ENCODE measurements at regions not wholly inside any gene's neighbourhood (a gene's known extent, or its start where the extent isn't known, plus 50 kb on each side); places are given as distances from the start of the nearest gene placed in this dataset.

DNA sequence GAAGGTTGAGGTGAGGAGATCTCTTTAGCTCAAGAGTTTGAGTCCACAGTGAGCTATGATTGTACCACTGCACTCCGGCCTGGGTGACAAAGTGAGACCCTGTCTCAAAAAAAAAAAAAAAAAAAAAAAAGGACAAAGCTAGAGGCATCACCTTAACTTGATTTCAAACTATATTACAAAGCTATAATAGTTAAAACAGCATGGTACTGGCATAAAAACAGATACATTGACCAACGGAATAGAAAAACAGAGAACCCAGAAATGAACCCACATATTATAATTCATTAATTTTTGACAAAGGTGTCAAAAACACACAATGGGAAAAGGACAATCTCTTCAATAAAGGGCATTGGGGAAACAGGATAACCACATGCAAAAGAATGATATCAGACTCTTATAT is 50.8 kb upstream of the MBOAT1 start:
- Histone ChIP-seq H3K4me3 (no peak overlapping the region), H3K27ac (no peak overlapping the region), H3K4me1 (no peaks in the 10 kb centered on the region), H3K9ac (ENCODE audit: low read depth in 2 of 2, low read length in 2 of 2) (no peak overlapping the region), H3K36me3 (no peaks in the 10 kb centered on the region), H3K27me3 (no peaks in the 10 kb centered on the region), H3K9me3 (no peaks in the 10 kb centered on the region)
- TF ChIP-seq, protein P1, sequence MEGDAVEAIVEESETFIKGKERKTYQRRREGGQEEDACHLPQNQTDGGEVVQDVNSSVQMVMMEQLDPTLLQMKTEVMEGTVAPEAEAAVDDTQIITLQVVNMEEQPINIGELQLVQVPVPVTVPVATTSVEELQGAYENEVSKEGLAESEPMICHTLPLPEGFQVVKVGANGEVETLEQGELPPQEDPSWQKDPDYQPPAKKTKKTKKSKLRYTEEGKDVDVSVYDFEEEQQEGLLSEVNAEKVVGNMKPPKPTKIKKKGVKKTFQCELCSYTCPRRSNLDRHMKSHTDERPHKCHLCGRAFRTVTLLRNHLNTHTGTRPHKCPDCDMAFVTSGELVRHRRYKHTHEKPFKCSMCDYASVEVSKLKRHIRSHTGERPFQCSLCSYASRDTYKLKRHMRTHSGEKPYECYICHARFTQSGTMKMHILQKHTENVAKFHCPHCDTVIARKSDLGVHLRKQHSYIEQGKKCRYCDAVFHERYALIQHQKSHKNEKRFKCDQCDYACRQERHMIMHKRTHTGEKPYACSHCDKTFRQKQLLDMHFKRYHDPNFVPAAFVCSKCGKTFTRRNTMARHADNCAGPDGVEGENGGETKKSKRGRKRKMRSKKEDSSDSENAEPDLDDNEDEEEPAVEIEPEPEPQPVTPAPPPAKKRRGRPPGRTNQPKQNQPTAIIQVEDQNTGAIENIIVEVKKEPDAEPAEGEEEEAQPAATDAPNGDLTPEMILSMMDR (IDR thresholded peaks at IDR 0.05) = no peak
- DNase-seq = no peak
- intact Hi-C loops (cut with DNase I) = no loop called here

DNA sequence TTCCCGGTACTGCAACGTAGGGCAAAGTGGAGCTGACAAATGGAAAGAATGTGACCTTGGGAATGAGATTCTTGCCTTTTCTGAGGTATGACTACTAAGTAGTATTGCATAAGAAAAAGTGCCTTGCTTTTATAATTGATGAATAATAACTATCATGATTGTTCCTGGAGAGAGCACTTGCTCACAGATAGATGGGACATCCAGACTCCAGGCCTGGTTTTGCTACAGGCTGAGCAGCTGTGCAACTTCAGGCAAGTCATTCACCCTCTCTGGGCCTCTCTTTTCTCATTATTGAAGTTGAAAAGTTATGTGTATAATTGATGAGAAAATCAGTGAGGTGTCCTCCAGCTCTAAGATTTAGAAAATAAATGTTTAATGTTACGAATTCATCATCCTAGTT is 53.6 kb upstream of the MBOAT1 start:
- no peak for DNase-seq
- H3K4me1 ChIP-seq = no peaks in the 10 kb centered on the region
- no peak overlapping the region for H3K9ac ChIP-seq (ENCODE audit: low read depth in 2 of 2, low read length in 2 of 2)
- H3K4me3 ChIP-seq = no peak overlapping the region
- H3K27ac ChIP-seq = no peak overlapping the region
- intact Hi-C loops (cut with DNase I) = no loop called here
- TF ChIP-seq, protein P1 (IDR thresholded peaks at IDR 0.05) = no peak
- no peaks in the 10 kb centered on the region for H3K9me3 ChIP-seq
- H3K36me3 ChIP-seq = no peaks in the 10 kb centered on the region
- H3K27me3 ChIP-seq = no peaks in the 10 kb centered on the region

DNA sequence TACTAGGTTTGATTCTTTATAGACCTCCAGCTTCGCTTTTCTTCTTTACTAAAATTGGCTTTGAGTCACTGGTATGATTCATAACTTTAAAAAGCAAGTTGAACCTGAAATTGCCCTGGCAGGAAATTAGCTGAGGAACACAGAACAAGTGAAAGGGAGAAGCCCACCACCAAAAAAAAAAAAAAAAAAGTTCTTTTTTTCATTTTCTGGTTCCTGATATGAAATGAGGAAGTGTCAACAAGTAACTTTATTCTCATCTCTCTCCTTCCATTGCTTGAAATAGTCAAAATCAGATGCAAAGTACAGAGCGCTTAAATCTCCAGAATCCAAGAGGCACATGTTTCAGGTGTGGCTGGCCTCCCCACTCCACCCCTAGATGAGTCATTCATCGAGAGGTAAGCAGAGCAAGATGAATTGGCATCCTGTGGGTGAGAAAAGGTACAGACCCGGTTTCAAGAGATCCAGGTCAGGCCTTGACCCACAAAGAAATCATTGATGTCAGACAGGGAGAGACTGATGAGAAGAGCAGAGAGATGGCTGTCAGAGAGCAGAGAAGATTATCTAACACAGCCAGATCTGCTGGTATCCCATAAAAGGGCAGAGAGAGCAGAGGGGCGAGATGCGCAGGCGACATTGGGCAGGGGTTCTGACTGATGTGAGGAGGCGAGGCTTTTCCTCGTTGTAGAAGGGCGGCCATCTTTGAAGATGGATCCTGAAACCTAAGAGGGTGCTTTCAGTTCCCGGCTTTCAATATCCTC is 54.8 kb upstream of the MBOAT1 start:
- Histone ChIP-seq H3K4me3 (no peak overlapping the region), H3K4me1 (no peaks in the 10 kb centered on the region), H3K9me3 (no peaks in the 10 kb centered on the region), H3K27me3 (no peaks in the 10 kb centered on the region), H3K27ac (no peak overlapping the region), H3K36me3 (no peaks in the 10 kb centered on the region), H3K9ac (ENCODE audit: low read depth in 2 of 2, low read length in 2 of 2) (no peak overlapping the region)
- intact Hi-C loops (cut with DNase I) = no loop called here
- TF ChIP-seq, protein P1 (IDR thresholded peaks at IDR 0.05) = no peak
- no peak for DNase-seq

DNA sequence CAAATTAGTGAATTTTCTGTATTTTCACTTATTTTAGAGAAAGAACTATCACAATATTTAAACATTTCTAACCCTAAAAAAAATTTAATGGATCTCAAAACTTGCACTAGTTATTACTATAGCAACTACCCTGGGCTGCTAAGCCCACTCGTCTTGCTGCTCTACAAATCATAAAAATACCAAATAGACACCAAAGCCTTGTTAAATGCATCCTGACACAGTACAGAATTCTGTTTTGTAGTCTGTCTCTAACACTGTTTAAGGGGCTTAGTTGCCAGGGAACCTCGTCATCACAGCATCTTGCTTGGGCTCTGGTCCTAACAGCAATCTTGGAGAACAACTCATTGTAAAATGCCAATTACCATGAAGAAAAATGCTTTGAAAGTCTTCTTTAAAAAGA is 56.9 kb upstream of the MBOAT1 start:
- Histone ChIP-seq H3K27ac (no peak overlapping the region), H3K4me1 (no peaks in the 10 kb centered on the region)
- intact Hi-C loops (cut with DNase I) = no loop called here

DNA sequence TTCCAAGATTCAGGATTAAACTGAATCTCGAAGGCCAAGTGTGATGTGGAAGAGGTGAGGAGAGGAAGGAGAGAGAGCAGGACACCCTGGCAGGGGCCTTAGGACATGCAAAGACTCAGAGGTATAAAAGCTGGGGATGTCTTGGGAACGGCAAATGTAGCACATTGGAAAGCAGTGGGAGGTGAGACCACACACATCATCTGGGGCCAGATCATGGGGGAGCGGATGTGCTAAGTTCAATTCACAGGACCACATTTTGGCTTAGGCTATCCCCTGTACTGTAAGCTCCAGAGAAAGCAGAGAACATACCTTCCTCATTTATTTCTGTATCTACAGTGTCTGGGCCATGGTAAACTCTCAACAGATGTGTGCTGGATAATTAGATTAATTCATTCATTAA is 59.5 kb upstream of the MBOAT1 start:
- no peak overlapping the region for H3K9ac ChIP-seq (ENCODE audit: low read depth in 2 of 2, low read length in 2 of 2)
- TF ChIP-seq, protein P1 (IDR thresholded peaks at IDR 0.05) = no peak
- no peaks in the 10 kb centered on the region for H3K27me3 ChIP-seq
- H3K27ac ChIP-seq = no peak overlapping the region
- no peaks in the 10 kb centered on the region for H3K4me1 ChIP-seq
- DNase-seq = no peak
- H3K4me3 ChIP-seq = no peak overlapping the region
- H3K9me3 ChIP-seq = no peaks in the 10 kb centered on the region
- H3K36me3 ChIP-seq = no peaks in the 10 kb centered on the region
- intact Hi-C loops (cut with DNase I) = no loop called here

More for the DNA sequence above, 56.9 kb upstream of the MBOAT1 start:
- Histone ChIP-seq H3K9me3 (no peaks in the 10 kb centered on the region), H3K4me3 (no peak overlapping the region), H3K36me3 (no peaks in the 10 kb centered on the region), H3K9ac (ENCODE audit: low read depth in 2 of 2, low read length in 2 of 2) (no peak overlapping the region), H3K27me3 (no peaks in the 10 kb centered on the region)
- TF ChIP-seq, protein P1 (IDR thresholded peaks at IDR 0.05) = no peak
- no peak for DNase-seq
